ENCODE measurements at regions not wholly inside any gene's neighbourhood (a gene's known extent, or its start where the extent isn't known, plus 50 kb on each side); places are given as distances from the start of the nearest gene placed in this dataset.
"Not testable (repeated sequence)": the region's sequence is repeated elsewhere in the genome, so short reads cannot be mapped to it uniquely, and the experiment has no call there.

- Histone ChIP-seq H3K9ac (ENCODE audit: low read length) (no peak overlapping the region), H3K4me1 (ENCODE audit: insufficient read depth, low read length, severe bottlenecking) (no peaks in the 10 kb centered on the region), H4K20me1 (ENCODE audit: insufficient read depth, low read length) (no peaks in the 10 kb centered on the region), H3K9me3 (ENCODE audit: low read length) (peaks cover 17% of the 10 kb centered on the region), H3K79me2 (ENCODE audit: insufficient read depth, low read length) (no peaks in the 10 kb centered on the region), H3K36me3 (ENCODE audit: insufficient read depth, low read length) (no peaks in the 10 kb centered on the region), H2AFZ (ENCODE audit: low read length) (no peak overlapping the region), H3K4me2 (ENCODE audit: low read length) (no peak overlapping the region), H3K9me2 (ENCODE audit: low read depth, low read length) (0 out of 2 replicates have a peak, but pooled peaks cover 2% of the 10 kb centered on the region), H3K27me3 (ENCODE audit: insufficient read depth, low read length) (no peaks in the 10 kb centered on the region), H3K4me3 (ENCODE audit: low read depth, low read length, poor library complexity, severe bottlenecking) (no peak overlapping the region), H3F3A (ENCODE audit: insufficient read depth, low read length) (no peaks in the 10 kb centered on the region), H3K27ac (ENCODE audit: low read depth, low read length, poor library complexity, severe bottlenecking) (no peak overlapping the region)
- TF ChIP-seq EZH2 (IDR thresholded peaks at IDR 0.05; ENCODE audit: borderline replicate concordance, low read length) (no peak), CTCF (IDR thresholded peaks at IDR 0.05; ENCODE audit: low read length) (no peak)
Measured at GRCh38 chr4:124066595-124066994, 645.9 kb downstream of the ANKRD50 start.

- no peaks in the 10 kb centered on the region for H4K20me1 ChIP-seq (ENCODE audit: insufficient read depth, low read length)
- peaks cover 17% of the 10 kb centered on the region for H3K9me3 ChIP-seq (ENCODE audit: low read length)
- TF ChIP-seq EZH2 (IDR thresholded peaks at IDR 0.05; ENCODE audit: borderline replicate concordance, low read length) (no peak), CTCF (IDR thresholded peaks at IDR 0.05; ENCODE audit: low read length) (no peak)
- H3F3A ChIP-seq (ENCODE audit: insufficient read depth, low read length): no peaks in the 10 kb centered on the region
- no peak overlapping the region for H2AFZ ChIP-seq (ENCODE audit: low read length)
- H3K9me2 ChIP-seq (ENCODE audit: low read depth, low read length): 0 out of 2 replicates have a peak, but pooled peaks cover 2% of the 10 kb centered on the region
- no peak overlapping the region for H3K27ac ChIP-seq (ENCODE audit: low read depth, low read length, poor library complexity, severe bottlenecking)
- no peaks in the 10 kb centered on the region for H3K36me3 ChIP-seq (ENCODE audit: insufficient read depth, low read length)
- no peaks in the 10 kb centered on the region for H3K79me2 ChIP-seq (ENCODE audit: insufficient read depth, low read length)
- no peak overlapping the region for H3K4me2 ChIP-seq (ENCODE audit: low read length)
- no peaks in the 10 kb centered on the region for H3K4me1 ChIP-seq (ENCODE audit: insufficient read depth, low read length, severe bottlenecking)
- H3K9ac ChIP-seq (ENCODE audit: low read length): no peak overlapping the region
- H3K4me3 ChIP-seq (ENCODE audit: low read depth, low read length, poor library complexity, severe bottlenecking): no peak overlapping the region
- H3K27me3 ChIP-seq (ENCODE audit: insufficient read depth, low read length): no peaks in the 10 kb centered on the region
Measured at GRCh38 chr4:124067046-124067445, 645.5 kb downstream of the ANKRD50 start.

- H3K79me2 ChIP-seq (ENCODE audit: insufficient read depth, low read length): no peaks in the 10 kb centered on the region
- H3K4me2 ChIP-seq (ENCODE audit: low read length): no peak overlapping the region
- no peak overlapping the region for H3K9ac ChIP-seq (ENCODE audit: low read length)
- no peaks in the 10 kb centered on the region for H3K27me3 ChIP-seq (ENCODE audit: insufficient read depth, low read length)
- no peak overlapping the region for H3K27ac ChIP-seq (ENCODE audit: low read depth, low read length, poor library complexity, severe bottlenecking)
- H3K36me3 ChIP-seq (ENCODE audit: insufficient read depth, low read length): no peaks in the 10 kb centered on the region
- 0 out of 2 replicates have a peak, but pooled peaks cover 2% of the 10 kb centered on the region for H3K9me2 ChIP-seq (ENCODE audit: low read depth, low read length)
- H3K4me1 ChIP-seq (ENCODE audit: insufficient read depth, low read length, severe bottlenecking): no peaks in the 10 kb centered on the region
- TF ChIP-seq CTCF (IDR thresholded peaks at IDR 0.05; ENCODE audit: low read length) (no peak), EZH2 (IDR thresholded peaks at IDR 0.05; ENCODE audit: borderline replicate concordance, low read length) (no peak)
- peaks cover 17% of the 10 kb centered on the region for H3K9me3 ChIP-seq (ENCODE audit: low read length)
- no peaks in the 10 kb centered on the region for H4K20me1 ChIP-seq (ENCODE audit: insufficient read depth, low read length)
- H2AFZ ChIP-seq (ENCODE audit: low read length): no peak overlapping the region
- no peak overlapping the region for H3K4me3 ChIP-seq (ENCODE audit: low read depth, low read length, poor library complexity, severe bottlenecking)
- no peaks in the 10 kb centered on the region for H3F3A ChIP-seq (ENCODE audit: insufficient read depth, low read length)
Measured at GRCh38 chr4:124070688-124071484, 641.6 kb downstream of the ANKRD50 start.

- not testable (repeated sequence) for H4K20me1 ChIP-seq (ENCODE audit: insufficient read depth, low read length); H3K27me3 ChIP-seq (ENCODE audit: insufficient read depth, low read length); H3K36me3 ChIP-seq (ENCODE audit: insufficient read depth, low read length); H3K9me2 ChIP-seq (ENCODE audit: low read depth, low read length); H3F3A ChIP-seq (ENCODE audit: insufficient read depth, low read length); H3K79me2 ChIP-seq (ENCODE audit: insufficient read depth, low read length); H3K9ac ChIP-seq (ENCODE audit: low read length); H2AFZ ChIP-seq (ENCODE audit: low read length); H3K4me1 ChIP-seq (ENCODE audit: insufficient read depth, low read length, severe bottlenecking); H3K4me2 ChIP-seq (ENCODE audit: low read length); H3K4me3 ChIP-seq (ENCODE audit: low read depth, low read length, poor library complexity, severe bottlenecking); H3K27ac ChIP-seq (ENCODE audit: low read depth, low read length, poor library complexity, severe bottlenecking)
- peaks cover 11% of the 10 kb centered on the region for H3K9me3 ChIP-seq (ENCODE audit: low read length)
Measured at GRCh38 chr4:124075276-124075675, 637.3 kb downstream of the ANKRD50 start.
